ENCODE measurements at regions not wholly inside any gene's neighbourhood (a gene's known extent, or its start where the extent isn't known, plus 50 kb on each side); places are given as distances from the start of the nearest gene placed in this dataset.

GRCh38 chr12:71356569-71356968 is 83.0 kb upstream of the LGR5 start:
- intact Hi-C loops (cut with micrococcal nuclease), result no loop called here
- H3K27ac ChIP-seq (ENCODE audit: low read depth, low read length), result no peak overlapping the region
- no peaks in the 10 kb centered on the region for H3K79me2 ChIP-seq (ENCODE audit: insufficient read depth, low read length)
- H3K4me2 ChIP-seq (ENCODE audit: low read length), result no peak overlapping the region
- peak overlapping the region; percentile 30 for H2AFZ ChIP-seq (ENCODE audit: low read depth, low read length, poor library complexity, severe bottlenecking)
- no peak for ATAC-seq
- H3K9me2 ChIP-seq (ENCODE audit: insufficient read depth), result no peaks in the 10 kb centered on the region
- H3K4me1 ChIP-seq (ENCODE audit: control insufficient read depth in 1 of 2, insufficient read depth in 2 of 2, low read length in 2 of 2), result no peaks in the 10 kb centered on the region
- TF ChIP-seq, protein P1, sequence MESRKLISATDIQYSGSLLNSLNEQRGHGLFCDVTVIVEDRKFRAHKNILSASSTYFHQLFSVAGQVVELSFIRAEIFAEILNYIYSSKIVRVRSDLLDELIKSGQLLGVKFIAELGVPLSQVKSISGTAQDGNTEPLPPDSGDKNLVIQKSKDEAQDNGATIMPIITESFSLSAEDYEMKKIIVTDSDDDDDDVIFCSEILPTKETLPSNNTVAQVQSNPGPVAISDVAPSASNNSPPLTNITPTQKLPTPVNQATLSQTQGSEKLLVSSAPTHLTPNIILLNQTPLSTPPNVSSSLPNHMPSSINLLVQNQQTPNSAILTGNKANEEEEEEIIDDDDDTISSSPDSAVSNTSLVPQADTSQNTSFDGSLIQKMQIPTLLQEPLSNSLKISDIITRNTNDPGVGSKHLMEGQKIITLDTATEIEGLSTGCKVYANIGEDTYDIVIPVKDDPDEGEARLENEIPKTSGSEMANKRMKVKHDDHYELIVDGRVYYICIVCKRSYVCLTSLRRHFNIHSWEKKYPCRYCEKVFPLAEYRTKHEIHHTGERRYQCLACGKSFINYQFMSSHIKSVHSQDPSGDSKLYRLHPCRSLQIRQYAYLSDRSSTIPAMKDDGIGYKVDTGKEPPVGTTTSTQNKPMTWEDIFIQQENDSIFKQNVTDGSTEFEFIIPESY (IDR thresholded peaks at IDR 0.05; ENCODE audit: extremely low read depth, insufficient replicate concordance, low read length), result no peak
- TF ChIP-seq SP1 (IDR thresholded peaks at IDR 0.05; ENCODE audit: low read depth), result no peak
- TF ChIP-seq JUND (IDR thresholded peaks at IDR 0.05), result no peak
- TF ChIP-seq FOSL1 (IDR thresholded peaks at IDR 0.05; ENCODE audit: low read depth), result no peak
- no peak for TF ChIP-seq ZNF274 (IDR thresholded peaks at IDR 0.05; ENCODE audit: low read depth, low read length)
- TF ChIP-seq POLR2AphosphoS5 (IDR thresholded peaks at IDR 0.05; ENCODE audit: low read depth, low read length), result no peak
- TF ChIP-seq EGR1 (IDR thresholded peaks at IDR 0.05; ENCODE audit: low read depth), result no peak
- no peak overlapping the region for H3K9ac ChIP-seq (ENCODE audit: low read length)
- H3K27me3 ChIP-seq (ENCODE audit: insufficient read depth, low read length), result no peaks in the 10 kb centered on the region
- H4K20me1 ChIP-seq (ENCODE audit: insufficient read depth), result no peaks in the 10 kb centered on the region
- DNase-seq (ENCODE audit: low read depth, low spot score), result no peak
- POLR2A ChIA-PET, result no interaction called here
- CTCF ChIA-PET, result no interaction called here
- H3K36me3 ChIP-seq (ENCODE audit: control insufficient read depth in 1 of 2, insufficient read depth in 2 of 2, low read length in 2 of 2), result no peaks in the 10 kb centered on the region
- no TSS peak for BruUV-seq (replicated peaks)
- no peak overlapping the region for H3K4me3 ChIP-seq (replicated peaks in 1 of 2; ENCODE audit: low read depth in 1 of 2, low read length in 2 of 2)
- H3K9me3 ChIP-seq (ENCODE audit: control insufficient read depth in 1 of 2, insufficient read depth in 1 of 2, low read depth in 1 of 2, low read length in 2 of 2), result no peaks in the 10 kb centered on the region
- RAD21 ChIA-PET (ENCODE audit: low non-redundant PET in 1 of 2, low total read pairs in 2 of 2, uncharacterized antibody in 2 of 2, unreplicated experiment in 2 of 2), result no interaction called here

DNA sequence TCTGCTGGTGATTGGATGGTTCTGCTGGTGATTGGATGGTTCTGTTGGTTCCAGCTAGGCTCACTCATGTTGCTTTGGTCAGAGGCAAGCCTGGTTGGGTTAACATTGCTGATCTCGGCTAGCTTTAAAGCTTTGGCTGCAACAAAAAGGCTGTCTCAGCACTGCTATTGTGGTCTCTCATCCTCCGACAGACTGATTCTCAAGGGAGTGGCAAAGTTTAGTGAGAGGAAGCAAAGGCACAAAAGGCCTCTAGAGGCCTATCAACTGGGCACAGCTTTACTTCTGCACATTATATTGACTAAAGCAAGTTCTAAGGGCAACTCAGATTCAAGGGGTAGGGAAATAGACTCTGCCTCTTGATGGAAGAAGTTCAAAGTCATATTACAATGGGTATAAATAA is 84.7 kb upstream of the LGR5 start:
- ChIA-PET RAD21 (ENCODE audit: low non-redundant PET in 1 of 2, low total read pairs in 2 of 2, uncharacterized antibody in 2 of 2, unreplicated experiment in 2 of 2) (interaction anchor here in 1 of 2 experiments (0.8 kb wide), 1 partner anchor 9 kb away, joined by 3 read pairs; no protein-coding TSS in a partner anchor), CTCF (no interaction called here), POLR2A (no interaction called here)
- H3K4me2 ChIP-seq (ENCODE audit: low read length), result no peak overlapping the region
- H3K79me2 ChIP-seq (ENCODE audit: insufficient read depth, low read length), result no peaks in the 10 kb centered on the region
- ATAC-seq, result no peak
- intact Hi-C loops (cut with micrococcal nuclease), result no loop called here
- H4K20me1 ChIP-seq (ENCODE audit: insufficient read depth), result no peaks in the 10 kb centered on the region
- no peaks in the 10 kb centered on the region for H3K36me3 ChIP-seq (ENCODE audit: control insufficient read depth in 1 of 2, insufficient read depth in 2 of 2, low read length in 2 of 2)
- H3K4me3 ChIP-seq (replicated peaks in 1 of 2; ENCODE audit: low read depth in 1 of 2, low read length in 2 of 2), result no peak overlapping the region
- H3K9me2 ChIP-seq (ENCODE audit: insufficient read depth), result no peaks in the 10 kb centered on the region
- TF ChIP-seq CEBPB (IDR thresholded peaks at IDR 0.05; ENCODE audit: low read depth) (no peak), POLR2A (IDR thresholded peaks at IDR 0.05; ENCODE audit: borderline replicate concordance, extremely low read depth, insufficient read depth, insufficient read length) (no peak), EZH2 (IDR thresholded peaks at IDR 0.05) (no peak), SP1 (IDR thresholded peaks at IDR 0.05; ENCODE audit: low read depth) (no peak), CTCF (IDR thresholded peaks at IDR 0.05 in 2 of 3, conservative IDR thresholded peaks at IDR 0.05 in 1 of 3; ENCODE audit: borderline replicate concordance in 1 of 3, insufficient read depth in 1 of 3, low read depth in 2 of 3, low read length in 2 of 3) (no peak), EGR1 (IDR thresholded peaks at IDR 0.05; ENCODE audit: low read depth) (no peak), ZFX (IDR thresholded peaks at IDR 0.05) (no peak), POLR2AphosphoS5 (IDR thresholded peaks at IDR 0.05; ENCODE audit: low read depth, low read length) (no peak)
- TF ChIP-seq, protein P2, sequence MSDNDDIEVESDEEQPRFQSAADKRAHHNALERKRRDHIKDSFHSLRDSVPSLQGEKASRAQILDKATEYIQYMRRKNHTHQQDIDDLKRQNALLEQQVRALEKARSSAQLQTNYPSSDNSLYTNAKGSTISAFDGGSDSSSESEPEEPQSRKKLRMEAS (IDR thresholded peaks at IDR 0.05), result no peak
- no peaks in the 10 kb centered on the region for H3K9me3 ChIP-seq (ENCODE audit: control insufficient read depth in 1 of 2, insufficient read depth in 1 of 2, low read depth in 1 of 2, low read length in 2 of 2)
- H3K27me3 ChIP-seq (ENCODE audit: insufficient read depth, low read length), result no peaks in the 10 kb centered on the region
- no peak overlapping the region for H3K27ac ChIP-seq (ENCODE audit: low read depth, low read length)
- H3K9ac ChIP-seq (ENCODE audit: low read length), result no peak overlapping the region
- H3K4me1 ChIP-seq (ENCODE audit: control insufficient read depth in 1 of 2, insufficient read depth in 2 of 2, low read length in 2 of 2), result no peaks in the 10 kb centered on the region
- peak overlapping the region; percentile 7 for H2AFZ ChIP-seq (ENCODE audit: low read depth, low read length, poor library complexity, severe bottlenecking)
- BruUV-seq (replicated peaks), result no TSS peak
- DNase-seq (ENCODE audit: low read depth, low spot score), result no peak

All from HCT116 (cell line).